ENCODE measurements at regions not wholly inside any gene's neighbourhood (a gene's known extent, or its start where the extent isn't known, plus 50 kb on each side); places are given as distances from the start of the nearest gene placed in this dataset.
"Not testable (repeated sequence)": the region's sequence is repeated elsewhere in the genome, so short reads cannot be mapped to it uniquely, and the experiment has no call there.

DNA sequence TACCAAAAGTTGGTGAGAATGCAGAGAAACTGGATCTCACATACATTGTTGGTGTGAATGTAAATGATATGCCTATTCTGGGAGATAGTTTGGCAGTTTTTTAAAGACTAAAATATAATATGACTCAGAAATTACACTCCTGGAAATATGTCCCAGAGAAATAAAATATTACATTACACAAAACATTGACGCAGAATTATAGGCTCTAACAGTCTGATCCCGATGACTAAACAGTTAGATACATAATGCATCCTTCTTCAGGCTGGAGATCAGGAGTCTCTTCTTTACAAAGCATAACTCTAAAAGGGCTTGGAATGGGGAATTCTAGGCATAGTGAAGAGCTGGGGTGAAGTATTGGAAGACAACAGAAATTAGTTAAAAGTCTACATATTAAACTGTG lies 586.2 kb upstream of the NECTIN3 start:
- FAIRE-seq = no peak
- no peak for DNase-seq (ENCODE audit: insufficient read length, low spot score)
- no peak for TF ChIP-seq POLR2A (IDR thresholded peaks at IDR 0.05; ENCODE audit: low read depth, low read length)

DNA sequence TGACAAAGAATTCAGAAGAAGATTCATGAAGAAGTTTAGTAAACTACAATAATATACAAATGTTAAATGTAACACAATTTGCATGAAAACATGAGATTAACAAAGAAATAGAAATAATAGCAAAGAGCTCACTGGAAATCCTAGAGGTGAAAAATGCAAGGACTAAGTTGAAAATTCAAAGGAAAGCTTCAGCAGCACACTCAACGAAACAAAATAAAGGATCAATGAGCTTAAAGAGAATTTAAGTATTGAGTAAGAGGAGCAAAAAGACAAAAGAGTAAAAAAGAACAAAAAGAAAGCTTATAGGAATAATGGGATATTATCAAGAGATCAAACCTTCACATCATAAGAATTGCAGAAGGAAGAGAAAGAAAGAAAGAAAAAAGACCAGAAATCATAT lies 583.8 kb upstream of the NECTIN3 start:
- DNase-seq (ENCODE audit: insufficient read length, low spot score) (no peak), FAIRE-seq (no peak)
- no peak for TF ChIP-seq POLR2A (IDR thresholded peaks at IDR 0.05; ENCODE audit: low read depth, low read length)

DNA sequence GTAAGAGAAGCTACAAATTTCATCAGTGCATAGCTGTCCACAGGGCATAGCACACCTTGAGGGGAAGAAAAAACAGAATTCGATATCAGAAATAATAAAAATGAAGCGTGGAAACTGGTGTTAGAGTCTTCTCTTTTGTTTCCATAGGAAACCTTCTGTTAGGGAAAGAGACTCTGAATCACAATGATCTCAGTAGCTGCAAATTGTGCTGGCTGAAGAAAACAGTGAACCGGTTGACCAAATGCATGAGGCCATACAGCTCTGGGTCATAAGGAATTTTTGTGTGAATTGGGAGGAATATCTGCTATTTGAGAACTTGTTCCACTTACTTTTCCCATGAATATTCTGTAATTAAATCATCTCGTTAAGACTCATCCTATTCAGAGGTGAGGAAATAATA lies 580.2 kb upstream of the NECTIN3 start:
- TF ChIP-seq POLR2A (IDR thresholded peaks at IDR 0.05; ENCODE audit: low read depth, low read length) = no peak
- FAIRE-seq = no peak
- no peak for DNase-seq (ENCODE audit: insufficient read length, low spot score)

DNA sequence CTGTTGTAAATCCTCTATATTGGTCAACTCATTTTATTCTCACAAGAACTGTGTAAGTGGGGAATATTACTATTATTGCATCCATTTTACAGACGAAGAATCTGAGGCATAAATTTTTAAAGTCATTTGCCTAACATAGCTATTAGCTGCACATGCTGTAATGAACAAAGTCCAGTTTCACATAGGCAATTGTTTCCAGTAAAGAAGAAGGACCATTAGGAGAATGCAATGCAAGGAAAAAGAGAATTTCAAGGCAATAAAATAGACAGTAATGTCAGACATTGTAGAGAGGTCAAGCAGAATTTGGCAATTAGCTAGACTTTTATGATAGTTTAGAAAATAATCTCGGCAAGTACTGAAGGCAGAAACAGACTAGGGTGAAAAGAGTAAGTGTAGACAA lies 578.7 kb upstream of the NECTIN3 start:
- FAIRE-seq = no peak
- TF ChIP-seq POLR2A (IDR thresholded peaks at IDR 0.05; ENCODE audit: low read depth, low read length) = no peak
- DNase-seq (ENCODE audit: insufficient read length, low spot score) = no peak

DNA sequence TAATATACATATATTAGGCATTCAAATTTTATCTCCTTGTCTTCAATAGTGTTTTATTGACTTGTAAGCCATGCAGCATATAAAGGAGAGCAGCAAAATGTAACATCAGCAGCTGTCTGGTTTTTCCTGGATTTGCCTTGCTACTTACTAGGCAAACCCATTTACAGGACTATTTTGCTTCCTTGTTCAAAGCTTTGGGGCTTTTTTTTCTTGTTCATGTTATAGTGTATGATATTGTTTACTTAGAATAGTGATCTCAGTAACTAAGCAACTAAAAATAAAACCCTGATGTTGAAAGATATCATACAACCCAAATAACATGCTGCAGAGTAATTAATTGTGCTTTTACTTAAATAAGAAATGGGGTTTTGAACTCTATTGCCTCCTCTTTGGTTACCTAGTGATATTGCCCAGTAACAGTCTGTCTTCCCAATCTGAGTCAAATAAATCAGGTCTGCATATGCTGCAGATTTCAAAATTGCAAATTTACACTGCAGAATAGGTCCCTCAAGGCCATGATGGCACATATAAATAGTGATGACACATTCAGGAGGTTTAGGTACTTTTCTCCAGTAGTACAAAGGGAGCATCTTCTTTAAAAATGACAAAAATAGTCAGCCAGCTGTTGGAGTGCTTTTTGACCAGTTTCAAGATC lies 578.1 kb upstream of the NECTIN3 start:
- no peak for DNase-seq (ENCODE audit: insufficient read length, low spot score)
- no peak for TF ChIP-seq POLR2A (IDR thresholded peaks at IDR 0.05; ENCODE audit: low read depth, low read length)
- no peak for FAIRE-seq

DNA sequence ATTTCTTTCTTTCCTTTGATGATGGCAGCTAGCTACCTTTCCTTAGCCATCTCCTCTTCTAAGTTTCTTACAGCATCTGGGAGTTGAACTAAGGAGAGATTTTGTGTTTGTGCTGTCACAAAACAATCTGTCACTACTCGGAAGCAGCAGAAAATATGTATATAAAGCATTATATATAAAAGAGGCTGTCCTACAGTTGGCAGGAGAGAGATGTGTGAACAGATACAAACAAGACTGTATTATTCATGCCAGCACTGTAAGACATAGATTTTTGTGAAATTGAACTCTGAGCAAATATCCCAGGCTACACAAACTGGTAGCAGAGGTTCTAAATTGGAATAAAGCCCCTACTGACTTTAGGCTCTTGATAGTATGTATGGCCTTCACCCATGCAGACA lies 577.5 kb upstream of the NECTIN3 start:
- no peak for TF ChIP-seq POLR2A (IDR thresholded peaks at IDR 0.05; ENCODE audit: low read depth, low read length)
- FAIRE-seq = no peak
- DNase-seq (ENCODE audit: insufficient read length, low spot score) = no peak

DNA sequence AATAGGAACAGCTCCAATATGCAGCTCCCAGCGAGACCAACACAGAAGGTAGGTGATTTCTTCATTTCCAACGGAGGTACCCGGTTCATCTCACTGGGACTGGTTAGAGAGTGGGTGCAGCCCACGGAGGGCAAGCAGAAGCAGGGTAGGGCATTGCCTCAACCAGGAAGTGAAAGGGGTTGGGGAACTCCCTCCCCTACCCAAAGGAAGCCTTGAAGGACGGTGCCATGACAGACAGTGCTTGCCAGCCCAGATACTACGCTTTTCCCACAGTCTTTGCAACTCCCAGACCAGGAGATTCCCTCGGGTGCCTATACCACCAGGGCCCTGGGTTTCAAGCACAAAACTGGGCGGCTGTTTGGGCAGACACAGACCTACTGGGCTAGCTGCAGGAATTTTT lies 576.9 kb upstream of the NECTIN3 start:
- FAIRE-seq (no peak), DNase-seq (ENCODE audit: insufficient read length, low spot score) (no peak)
- no peak for TF ChIP-seq POLR2A (IDR thresholded peaks at IDR 0.05; ENCODE audit: low read depth, low read length)

DNA sequence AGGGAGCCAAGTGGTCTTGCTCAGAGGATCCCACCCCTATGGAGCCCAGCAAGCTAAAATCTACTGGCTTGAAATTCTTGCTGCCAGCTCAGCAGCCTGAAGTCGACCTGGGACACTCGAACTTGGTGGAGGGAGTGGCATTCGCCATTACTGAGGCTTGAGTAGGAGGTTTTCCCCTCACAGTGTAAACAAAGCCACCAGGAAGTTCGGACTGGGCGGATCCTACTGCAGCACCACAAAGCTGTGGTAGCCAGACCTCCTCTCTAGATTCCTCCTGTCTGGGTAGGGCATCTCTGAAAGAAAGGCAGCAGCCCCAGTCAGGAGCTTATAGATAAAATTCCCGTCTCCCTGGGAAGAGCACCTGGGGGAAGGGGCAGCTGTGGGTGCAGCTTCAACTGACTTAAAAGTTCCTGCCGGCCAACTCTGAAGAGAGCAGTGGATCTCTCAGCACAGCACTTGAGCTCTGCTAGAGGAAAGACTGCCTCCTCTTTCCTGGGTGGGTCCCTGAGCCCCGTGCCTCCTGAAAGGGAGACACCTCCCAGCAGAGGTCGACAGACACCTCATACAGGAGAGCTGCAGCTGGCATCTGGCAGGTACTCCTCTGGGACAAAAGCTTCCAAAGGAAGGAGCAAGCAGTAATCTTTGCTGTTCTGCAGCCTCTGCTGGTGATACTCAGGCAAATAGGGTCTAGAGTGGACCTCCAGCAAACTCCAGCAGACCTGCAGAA lies 576.3 kb upstream of the NECTIN3 start:
- DNase-seq (ENCODE audit: insufficient read length, low spot score) (no peak), FAIRE-seq (no peak)
- TF ChIP-seq POLR2A (IDR thresholded peaks at IDR 0.05; ENCODE audit: low read depth, low read length) = no peak

DNA sequence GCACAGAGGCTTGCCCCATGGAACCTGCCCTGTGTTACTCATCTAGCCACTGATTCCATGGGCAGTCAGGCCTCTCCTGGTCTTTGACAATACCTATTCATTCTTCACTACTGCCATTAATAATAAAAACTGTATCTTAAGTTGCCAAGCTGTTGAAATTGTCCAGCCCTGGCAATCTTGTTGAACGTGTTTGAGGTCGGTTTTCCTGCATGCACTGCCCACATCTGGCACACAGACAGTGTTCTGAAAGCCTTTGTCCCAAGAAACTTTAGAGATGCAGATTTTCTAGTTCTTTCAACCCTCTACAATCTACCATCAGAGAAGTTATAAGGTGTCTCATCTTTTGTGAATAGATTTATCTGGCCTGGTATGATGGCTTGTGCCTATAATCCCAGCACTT lies 567.2 kb upstream of the NECTIN3 start:
- no peak for TF ChIP-seq POLR2A (IDR thresholded peaks at IDR 0.05; ENCODE audit: low read depth, low read length)
- FAIRE-seq (no peak), DNase-seq (ENCODE audit: insufficient read length, low spot score) (no peak)

DNA sequence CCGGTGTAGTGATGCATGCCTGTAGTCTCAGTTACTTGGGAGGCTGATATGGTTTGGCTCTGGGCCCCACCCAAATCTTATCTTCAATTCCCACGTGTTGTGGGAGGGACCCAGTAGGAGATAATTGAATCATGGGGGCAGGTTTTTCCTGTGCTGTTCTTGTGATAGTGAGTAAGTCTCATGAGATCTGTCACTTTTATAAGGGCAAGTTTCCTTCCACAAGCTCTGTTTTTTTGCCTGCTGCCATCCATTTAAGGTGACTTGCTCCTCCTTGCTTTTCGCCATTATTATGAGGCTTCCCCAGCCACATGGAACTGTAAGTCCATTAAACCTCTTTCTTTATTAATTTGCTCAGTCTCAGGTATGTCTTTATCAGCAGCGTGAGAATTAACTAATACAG lies 566.7 kb upstream of the NECTIN3 start:
- DNase-seq (ENCODE audit: insufficient read length, low spot score) (no peak), FAIRE-seq (no peak)
- TF ChIP-seq POLR2A (IDR thresholded peaks at IDR 0.05; ENCODE audit: low read depth, low read length) = no peak

DNA sequence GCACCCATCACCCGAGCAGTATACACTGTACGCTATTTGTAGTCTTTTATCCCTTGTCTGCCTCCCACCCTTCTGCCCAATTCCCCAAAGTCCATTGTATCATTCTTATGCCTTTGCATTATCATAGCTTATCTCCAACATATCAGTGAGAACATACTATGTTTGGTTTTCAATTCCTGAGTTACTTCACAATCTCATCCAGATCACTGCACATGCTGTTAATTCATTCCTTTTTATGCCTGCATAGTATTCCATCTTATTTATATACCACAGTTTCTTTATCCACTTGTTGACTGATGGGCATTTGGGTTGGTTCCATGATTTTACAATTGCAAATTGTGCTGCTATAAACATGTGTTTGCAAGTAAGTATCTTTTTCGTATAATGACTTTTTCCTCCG lies 564.7 kb upstream of the NECTIN3 start:
- no peak for DNase-seq (ENCODE audit: insufficient read length, low spot score)
- FAIRE-seq = no peak
- TF ChIP-seq POLR2A (IDR thresholded peaks at IDR 0.05; ENCODE audit: low read depth, low read length) = no peak

DNA sequence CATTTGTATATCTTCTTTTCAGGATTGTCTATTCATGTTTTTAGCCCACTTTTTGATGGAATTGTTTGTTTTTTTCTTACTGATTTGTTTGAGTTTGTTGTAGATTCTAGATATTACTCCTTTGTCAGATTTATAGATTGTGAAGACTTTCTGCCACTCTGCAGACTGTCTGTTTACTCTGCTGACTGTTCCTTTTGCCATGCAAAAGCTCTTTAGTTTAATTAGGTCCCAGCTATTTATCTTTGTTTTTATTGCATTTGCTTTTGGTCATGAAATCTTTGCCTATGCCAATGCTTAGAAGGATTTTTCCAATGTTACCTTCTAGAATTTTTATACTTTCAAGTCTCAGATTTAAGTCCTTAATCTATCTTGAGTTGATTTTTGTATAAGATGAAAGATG lies 564.0 kb upstream of the NECTIN3 start:
- not testable (repeated sequence) for DNase-seq (ENCODE audit: insufficient read length, low spot score); FAIRE-seq

DNA sequence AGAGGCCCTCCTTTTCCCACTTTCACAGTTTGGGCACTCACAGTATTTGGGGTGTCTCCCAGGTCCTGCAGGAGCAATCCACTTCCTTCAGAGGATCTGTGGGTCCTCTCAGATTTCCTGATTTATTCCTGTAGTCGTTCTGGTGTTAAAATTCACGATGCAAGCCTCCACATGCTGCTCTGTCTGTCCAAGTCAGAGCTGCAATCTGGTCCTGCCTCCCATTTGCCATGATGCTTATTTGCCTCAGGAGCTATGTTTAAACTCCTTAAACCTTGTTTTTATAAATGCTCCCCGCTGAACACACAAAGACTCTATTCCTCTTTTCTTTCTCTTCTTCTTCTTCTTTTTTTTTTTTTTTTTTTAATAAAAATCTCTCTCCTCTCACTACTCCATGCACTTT lies 558.7 kb upstream of the NECTIN3 start:
- no peak for FAIRE-seq
- no peak for DNase-seq (ENCODE audit: insufficient read length, low spot score)
- TF ChIP-seq POLR2A (IDR thresholded peaks at IDR 0.05; ENCODE audit: low read depth, low read length) = no peak

DNA sequence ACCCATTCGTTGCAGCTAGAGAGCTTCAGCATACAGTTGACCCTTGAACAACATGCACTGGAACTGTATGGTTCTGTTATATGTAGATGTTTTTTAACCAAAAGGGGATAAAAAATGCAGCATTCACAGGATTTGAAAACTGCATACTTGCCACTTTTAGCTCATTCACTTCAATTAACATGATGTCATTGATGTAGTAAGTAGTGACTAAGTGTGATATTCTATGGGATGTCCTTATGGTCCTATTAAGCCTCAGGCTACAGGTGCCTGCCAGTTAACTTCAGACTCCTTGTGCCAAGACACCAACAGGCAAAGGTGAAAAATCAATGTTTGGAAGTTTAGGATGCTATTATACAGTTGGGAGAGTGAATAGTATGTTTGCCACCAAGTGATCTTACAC lies 553.6 kb upstream of the NECTIN3 start:
- no peak for DNase-seq (ENCODE audit: insufficient read length, low spot score)
- no peak for TF ChIP-seq POLR2A (IDR thresholded peaks at IDR 0.05; ENCODE audit: low read depth, low read length)
- no peak for FAIRE-seq

DNA sequence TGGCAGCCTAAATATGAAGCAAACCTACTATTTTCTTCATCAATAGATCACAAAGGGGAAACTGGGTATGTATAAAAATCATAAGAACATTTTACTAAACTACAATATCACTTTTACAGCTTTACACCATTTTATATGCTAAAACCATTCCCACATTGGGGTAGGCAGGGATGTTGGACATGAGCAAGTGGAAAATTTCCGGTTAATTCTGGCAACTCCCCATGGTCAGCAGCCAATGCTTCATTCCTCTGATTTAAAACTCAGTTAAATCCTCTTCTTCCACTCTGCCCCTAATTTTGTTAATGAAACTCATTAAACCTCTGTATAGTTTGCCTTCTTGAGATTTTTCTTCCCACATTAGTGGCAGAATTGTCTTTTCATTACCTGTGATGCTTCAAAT lies 552.5 kb upstream of the NECTIN3 start:
- no peak for DNase-seq (ENCODE audit: insufficient read length, low spot score)
- TF ChIP-seq POLR2A (IDR thresholded peaks at IDR 0.05; ENCODE audit: low read depth, low read length) = no peak
- FAIRE-seq = no peak

All from H54 (cell line).